ENCODE measurements at regions not wholly inside any gene's neighbourhood (a gene's known extent, or its start where the extent isn't known, plus 50 kb on each side); places are given as distances from the start of the nearest gene placed in this dataset.
"Not testable (repeated sequence)": the region's sequence is repeated elsewhere in the genome, so short reads cannot be mapped to it uniquely, and the experiment has no call there.

GRCh38 chr7:114364151-114364550 lies 50.5 kb upstream of the FOXP2 start:
- no peaks in the 10 kb centered on the region for H3K4me1 Mint-ChIP-seq
- ATAC-seq (no peak), DNase-seq (no peak)
- no peaks in the 10 kb centered on the region for H3K36me3 Mint-ChIP-seq (ENCODE audit: low read depth)
- peaks cover 2% of the 10 kb centered on the region for H3K27me3 Mint-ChIP-seq
- ChIA-PET POLR2A (interaction anchor here (0.6 to 0.7 kb wide), 2 partner anchors 356 to 982 kb away, joined by 3 to 8 read pairs; no protein-coding TSS in a partner anchor), CTCF (interaction anchor here (0.8 kb wide), 1 partner anchor 23 kb away, joined by 3 read pairs; no protein-coding TSS in a partner anchor)
- peaks cover 4% of the 10 kb centered on the region for H3K9me3 Mint-ChIP-seq (ENCODE audit: low read depth)
- intact Hi-C loops (cut with DNase I, micrococcal nuclease), result no loop called here
- no peak overlapping the region for H3K27ac Mint-ChIP-seq
- H3K4me3 Mint-ChIP-seq, result no peak overlapping the region

GRCh38 chr7:114363292-114363691 lies 51.3 kb upstream of the FOXP2 start:
- Mint-ChIP-seq H3K9me3 (ENCODE audit: low read depth) (peaks cover 4% of the 10 kb centered on the region), H3K4me3 (no peak overlapping the region), H3K4me1 (no peaks in the 10 kb centered on the region), H3K27ac (no peak overlapping the region), H3K36me3 (ENCODE audit: low read depth) (no peaks in the 10 kb centered on the region), H3K27me3 (peaks cover 2% of the 10 kb centered on the region)
- DNase-seq, result no peak
- POLR2A ChIA-PET, result no interaction called here
- no peak for ATAC-seq
- CTCF ChIA-PET, result interaction anchor here (0.5 kb wide), 1 partner anchor 282 kb away, joined by 3 read pairs; no protein-coding TSS in a partner anchor
- intact Hi-C loops (cut with DNase I, micrococcal nuclease), result no loop called here

DNA sequence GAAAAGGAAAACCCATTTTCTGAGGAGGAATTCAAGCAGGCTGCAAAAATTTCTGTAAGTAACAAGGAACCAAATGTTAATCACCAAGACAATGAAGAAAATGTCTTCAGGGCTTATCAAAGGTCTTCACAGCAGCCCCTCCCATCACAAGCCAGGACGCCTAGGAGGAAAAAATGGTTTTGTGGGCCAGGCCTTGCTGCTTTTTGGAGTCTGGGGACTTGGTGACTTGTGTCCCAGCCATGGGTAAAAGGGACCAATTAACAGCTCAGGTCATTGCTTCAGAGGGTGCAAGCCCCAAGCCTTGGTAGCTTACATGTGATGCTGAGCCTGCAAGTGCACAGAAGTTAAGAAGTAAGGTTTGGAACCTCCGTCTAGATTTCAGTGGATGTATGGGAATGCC lies 55.7 kb upstream of the FOXP2 start:
- POLR2A ChIA-PET, result no interaction called here
- Mint-ChIP-seq H3K27me3 (no peaks in the 10 kb centered on the region), H3K9me3 (ENCODE audit: low read depth) (peaks cover 4% of the 10 kb centered on the region), H3K36me3 (ENCODE audit: low read depth) (no peaks in the 10 kb centered on the region), H3K27ac (no peak overlapping the region), H3K4me3 (no peak overlapping the region), H3K4me1 (no peaks in the 10 kb centered on the region)
- intact Hi-C loops (cut with DNase I, micrococcal nuclease), result no loop called here
- ATAC-seq, result no peak
- DNase-seq, result no peak
- CTCF ChIA-PET, result no interaction called here

DNA sequence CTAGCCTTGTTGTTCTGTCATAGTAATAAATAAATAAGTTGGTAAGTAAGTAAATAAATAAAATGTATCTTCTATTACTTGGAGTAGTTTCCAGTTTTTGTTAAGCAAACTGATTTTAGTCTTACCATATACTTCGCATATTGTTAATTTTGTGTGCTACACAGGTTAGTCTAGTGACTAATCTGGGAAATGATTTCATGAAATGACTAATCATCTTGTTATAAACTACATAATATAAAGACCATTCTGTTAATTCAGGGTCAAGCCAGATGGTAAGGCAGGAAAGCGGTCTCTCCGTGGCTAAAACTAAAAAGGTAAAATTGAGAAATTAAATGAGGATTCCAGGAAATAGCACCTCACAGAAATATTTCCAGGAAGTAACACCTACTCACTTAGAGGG lies 58.5 kb upstream of the FOXP2 start:
- ChIA-PET POLR2A (no interaction called here), CTCF (no interaction called here)
- no peak overlapping the region for H3K27ac Mint-ChIP-seq
- H3K4me1 Mint-ChIP-seq, result no peaks in the 10 kb centered on the region
- intact Hi-C loops (cut with DNase I, micrococcal nuclease), result no loop called here
- ATAC-seq (no peak), DNase-seq (no peak)
- no peak overlapping the region for H3K4me3 Mint-ChIP-seq
- H3K36me3 Mint-ChIP-seq (ENCODE audit: low read depth), result no peaks in the 10 kb centered on the region
- peaks cover 4% of the 10 kb centered on the region for H3K9me3 Mint-ChIP-seq (ENCODE audit: low read depth)
- H3K27me3 Mint-ChIP-seq, result no peaks in the 10 kb centered on the region

- Mint-ChIP-seq H3K9me3 (ENCODE audit: low read depth) (no peaks in the 10 kb centered on the region), H3K27me3 (no peaks in the 10 kb centered on the region), H3K36me3 (ENCODE audit: low read depth) (no peaks in the 10 kb centered on the region), H3K27ac (no peak overlapping the region), H3K4me1 (no peaks in the 10 kb centered on the region), H3K4me3 (no peak overlapping the region)
- POLR2A ChIA-PET, result no interaction called here
- intact Hi-C loops (cut with DNase I, micrococcal nuclease), result no loop called here
- CTCF ChIA-PET, result no interaction called here
- ATAC-seq (no peak), DNase-seq (no peak)
Measured at GRCh38 chr7:114354306-114354705, 60.3 kb upstream of the FOXP2 start.

DNA sequence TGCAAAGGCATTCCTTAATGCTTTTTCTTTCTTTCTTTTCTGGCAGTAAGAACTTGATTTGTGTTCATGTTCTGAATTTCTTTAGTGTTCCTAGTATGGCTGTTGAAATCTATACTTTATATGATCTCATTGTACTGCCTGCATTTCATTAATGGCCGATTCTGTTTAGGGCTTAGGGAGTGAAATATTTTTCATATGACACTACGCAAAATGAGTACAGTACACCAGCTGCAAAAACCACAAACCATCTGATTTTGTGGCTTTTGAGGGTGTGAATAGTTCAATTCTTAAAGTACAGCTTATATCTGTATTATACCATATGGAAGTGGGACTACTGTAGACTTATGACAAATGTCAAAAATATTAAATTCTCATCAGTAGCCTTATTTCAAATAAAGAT lies 69.1 kb upstream of the FOXP2 start:
- ChIA-PET POLR2A (no interaction called here), CTCF (no interaction called here)
- Mint-ChIP-seq H3K4me3 (no peak overlapping the region), H3K27ac (no peak overlapping the region), H3K36me3 (ENCODE audit: low read depth) (no peaks in the 10 kb centered on the region), H3K9me3 (ENCODE audit: low read depth) (no peaks in the 10 kb centered on the region), H3K27me3 (no peaks in the 10 kb centered on the region), H3K4me1 (no peaks in the 10 kb centered on the region)
- no peak for DNase-seq
- intact Hi-C loops (cut with DNase I, micrococcal nuclease), result no loop called here
- ATAC-seq, result no peak

DNA sequence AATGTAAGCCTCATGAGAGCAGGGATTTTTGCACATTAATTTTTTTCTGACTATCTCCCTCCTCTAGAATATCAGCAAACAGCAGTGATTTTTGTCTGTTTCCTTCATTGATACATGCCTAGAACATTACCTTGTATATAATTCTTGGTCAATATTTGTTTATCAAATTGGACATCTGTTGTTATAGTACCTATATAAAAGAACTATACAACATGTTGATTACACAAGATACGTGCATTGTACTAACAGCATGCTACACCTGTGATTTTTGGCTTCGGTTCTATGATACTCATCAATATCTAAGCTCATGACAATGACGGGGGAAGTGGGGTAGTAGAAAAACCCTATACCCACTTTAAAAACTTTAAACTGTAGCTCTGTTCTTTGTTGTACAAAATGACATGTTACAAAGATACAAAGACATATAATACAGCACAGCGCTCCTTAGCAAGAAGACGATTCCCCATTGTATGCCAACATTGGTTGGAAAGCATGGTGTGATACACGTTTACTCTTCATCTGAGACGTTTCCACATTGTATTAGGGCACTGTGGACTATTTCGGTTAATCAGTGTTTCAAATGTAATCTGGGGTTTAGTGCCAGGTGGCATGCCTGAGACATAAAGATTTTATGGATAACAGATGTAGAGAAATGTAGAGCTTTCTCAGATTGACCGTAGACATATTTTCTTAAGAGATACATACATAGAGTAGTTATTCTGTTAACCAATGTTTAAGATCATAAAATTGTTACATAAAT lies 70.5 kb upstream of the FOXP2 start:
- ChIA-PET POLR2A (no interaction called here), CTCF (no interaction called here)
- Mint-ChIP-seq H3K27ac (no peak overlapping the region), H3K27me3 (no peaks in the 10 kb centered on the region), H3K36me3 (ENCODE audit: low read depth) (no peaks in the 10 kb centered on the region), H3K4me3 (no peak overlapping the region), H3K4me1 (no peaks in the 10 kb centered on the region), H3K9me3 (ENCODE audit: low read depth) (no peaks in the 10 kb centered on the region)
- intact Hi-C loops (cut with DNase I, micrococcal nuclease), result no loop called here
- ATAC-seq (no peak), DNase-seq (no peak)

DNA sequence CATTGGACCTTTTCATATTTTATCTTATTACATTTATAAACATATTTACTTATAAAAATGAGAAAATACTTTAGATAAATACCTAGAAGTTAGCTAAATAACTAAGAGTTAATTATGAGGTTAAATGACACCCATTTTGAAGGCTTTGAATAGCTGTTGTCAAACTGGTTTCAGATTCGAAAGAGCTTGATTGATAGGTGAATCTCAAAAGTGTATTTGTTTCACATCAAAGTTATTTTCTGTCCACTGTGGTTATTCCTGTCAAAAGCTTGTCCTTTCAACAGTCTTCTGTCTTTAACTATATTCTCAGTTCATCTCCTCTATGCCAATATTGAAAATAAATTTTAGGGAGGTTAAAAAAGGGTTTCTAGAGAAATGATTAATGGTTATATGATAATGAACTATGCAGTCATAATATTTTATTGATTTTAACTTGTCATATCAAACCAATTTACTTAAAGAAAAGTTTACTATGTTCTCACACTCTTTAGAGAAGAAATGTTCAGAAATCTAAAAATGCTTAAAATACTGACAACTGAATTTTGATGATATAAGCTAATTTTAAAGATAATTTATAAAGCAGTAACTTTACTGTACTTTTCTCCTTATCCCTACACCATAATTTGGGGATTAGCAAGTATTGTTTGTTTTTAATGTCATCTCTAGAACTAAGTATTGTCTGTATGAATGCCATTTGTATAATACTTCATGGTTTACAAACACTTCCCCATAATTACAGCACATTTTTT lies 72.0 kb upstream of the FOXP2 start:
- ATAC-seq (no peak), DNase-seq (no peak)
- H3K9me3 Mint-ChIP-seq (ENCODE audit: low read depth), result no peaks in the 10 kb centered on the region
- H3K4me1 Mint-ChIP-seq, result no peaks in the 10 kb centered on the region
- H3K27me3 Mint-ChIP-seq, result no peaks in the 10 kb centered on the region
- H3K36me3 Mint-ChIP-seq (ENCODE audit: low read depth), result no peaks in the 10 kb centered on the region
- H3K27ac Mint-ChIP-seq, result no peak overlapping the region
- CTCF ChIA-PET, result no interaction called here
- H3K4me3 Mint-ChIP-seq, result no peak overlapping the region
- POLR2A ChIA-PET, result interaction anchor here (0.7 kb wide), 1 partner anchor 66 kb away, joined by 3 read pairs; no protein-coding TSS in a partner anchor
- intact Hi-C loops (cut with DNase I, micrococcal nuclease), result no loop called here

GRCh38 chr7:114341648-114342047 lies 73.0 kb upstream of the FOXP2 start:
- DNase-seq (no peak), ATAC-seq (no peak)
- CTCF ChIA-PET, result no interaction called here
- Mint-ChIP-seq H3K27ac (no peak overlapping the region), H3K4me1 (no peaks in the 10 kb centered on the region), H3K36me3 (ENCODE audit: low read depth) (no peaks in the 10 kb centered on the region), H3K9me3 (ENCODE audit: low read depth) (no peaks in the 10 kb centered on the region), H3K4me3 (no peak overlapping the region), H3K27me3 (no peaks in the 10 kb centered on the region)
- POLR2A ChIA-PET, result no interaction called here
- intact Hi-C loops (cut with DNase I, micrococcal nuclease), result no loop called here

DNA sequence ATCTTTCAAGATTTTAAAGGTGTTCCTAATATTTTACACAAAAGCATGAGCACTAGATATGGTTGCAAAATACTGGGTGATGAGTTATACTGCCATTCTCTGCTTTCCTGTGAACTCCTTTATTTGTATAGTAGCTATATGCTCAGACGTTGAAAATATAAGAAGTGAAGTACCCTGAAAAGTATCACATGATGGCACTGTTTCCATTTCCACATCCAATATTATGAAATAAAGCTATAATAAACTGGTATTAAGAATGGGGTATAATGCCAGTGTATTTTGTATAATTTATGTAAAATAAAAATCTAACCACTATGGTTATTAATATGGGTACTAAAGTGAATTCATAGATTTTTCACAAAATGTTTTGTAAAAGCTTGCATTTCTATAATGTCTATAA lies 79.6 kb upstream of the FOXP2 start:
- intact Hi-C loops (cut with DNase I, micrococcal nuclease), result no loop called here
- no peak overlapping the region for H3K4me3 Mint-ChIP-seq
- H3K9me3 Mint-ChIP-seq (ENCODE audit: low read depth), result no peaks in the 10 kb centered on the region
- no peaks in the 10 kb centered on the region for H3K27me3 Mint-ChIP-seq
- CTCF ChIA-PET, result interaction anchor here (1.1 kb wide), 1 partner anchor 53 kb away, joined by 3 read pairs; no protein-coding TSS in a partner anchor
- ATAC-seq (no peak), DNase-seq (no peak)
- H3K36me3 Mint-ChIP-seq (ENCODE audit: low read depth), result no peaks in the 10 kb centered on the region
- H3K27ac Mint-ChIP-seq, result no peak overlapping the region
- POLR2A ChIA-PET, result no interaction called here
- H3K4me1 Mint-ChIP-seq, result no peaks in the 10 kb centered on the region

DNA sequence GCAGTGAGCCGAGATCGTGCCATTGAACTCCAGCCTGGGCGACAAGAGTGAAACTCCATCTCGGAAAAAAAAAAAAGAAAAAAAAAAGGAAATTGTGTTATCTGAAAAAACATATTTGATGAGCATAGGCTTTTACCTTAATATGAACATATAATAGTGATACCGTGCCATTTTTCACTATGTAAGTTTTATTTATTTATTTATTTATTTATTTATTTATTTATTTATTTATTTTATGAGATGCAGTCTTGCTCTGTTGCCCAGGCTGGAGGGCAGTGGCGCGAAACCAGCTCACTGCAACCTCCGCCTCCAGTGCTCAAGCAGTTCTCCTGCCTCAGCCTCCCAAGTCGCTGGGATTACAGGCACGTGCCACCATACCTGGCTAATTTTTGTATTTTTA lies 85.2 kb upstream of the FOXP2 start:
- intact Hi-C loops (cut with DNase I, micrococcal nuclease); H3K27me3 Mint-ChIP-seq; POLR2A ChIA-PET; ATAC-seq; H3K27ac Mint-ChIP-seq; DNase-seq; CTCF ChIA-PET; H3K9me3 Mint-ChIP-seq (ENCODE audit: low read depth); H3K36me3 Mint-ChIP-seq (ENCODE audit: low read depth); H3K4me1 Mint-ChIP-seq; H3K4me3 Mint-ChIP-seq: not testable (repeated sequence)

DNA sequence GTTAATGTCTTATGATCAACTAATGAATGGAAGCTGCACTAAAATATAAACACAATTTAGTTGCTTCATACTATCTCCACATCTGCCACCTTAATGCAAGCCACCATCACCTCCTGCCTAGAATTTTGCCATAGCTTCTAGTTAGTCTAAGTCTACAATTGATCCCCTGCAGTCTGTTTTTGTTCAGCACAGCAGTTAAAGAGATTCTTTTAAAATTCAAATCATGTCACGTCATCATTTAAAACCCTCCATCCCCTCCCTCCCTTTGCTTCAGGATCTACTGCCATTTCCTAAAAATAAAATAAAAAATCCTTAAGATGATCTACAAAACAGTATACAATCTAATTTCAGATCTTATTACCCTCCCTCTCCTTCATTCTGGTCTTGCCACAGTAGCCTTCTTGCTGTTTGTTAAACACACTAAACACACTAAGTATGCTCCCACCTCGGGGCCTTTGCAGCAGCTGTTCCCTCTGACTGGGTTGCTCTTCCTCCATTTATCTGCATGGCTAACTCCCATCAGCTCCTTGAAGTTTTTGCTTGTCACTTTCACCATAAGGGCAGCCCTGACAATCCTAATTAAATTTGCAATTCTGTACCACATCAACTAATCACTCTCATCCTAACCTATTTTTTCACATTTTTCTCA lies 97.0 kb upstream of the FOXP2 start:
- peaks cover 2% of the 10 kb centered on the region for H3K27me3 Mint-ChIP-seq
- H3K36me3 Mint-ChIP-seq (ENCODE audit: low read depth), result no peaks in the 10 kb centered on the region
- intact Hi-C loops (cut with DNase I, micrococcal nuclease), result no loop called here
- no peaks in the 10 kb centered on the region for H3K9me3 Mint-ChIP-seq (ENCODE audit: low read depth)
- H3K27ac Mint-ChIP-seq, result no peak overlapping the region
- ChIA-PET CTCF (no interaction called here), POLR2A (no interaction called here)
- no peak overlapping the region for H3K4me3 Mint-ChIP-seq
- no peak for DNase-seq
- H3K4me1 Mint-ChIP-seq, result no peaks in the 10 kb centered on the region
- ATAC-seq, result no peak
